IPS-20b (cell line): ENCODE measurements at regions not wholly inside any gene's neighbourhood (a gene's known extent, or its start where the extent isn't known, plus 50 kb on each side); places are given as distances from the start of the nearest gene placed in this dataset.
"Not testable (repeated sequence)": the region's sequence is repeated elsewhere in the genome, so short reads cannot be mapped to it uniquely, and the experiment has no call there.

ENCODE experiments used
- H3K27ac ChIP-seq: one replicate; pipeline ENCODE4 v1.5.1; 2013; ENCODE audit warnings: low read length
- H3K27me3 ChIP-seq: 2 replicates; pipeline ENCODE4 v1.6.1; 2013; ENCODE audit warnings: mild to moderate bottlenecking, low read length, inconsistent platforms; ENCODE audit not compliant: insufficient read depth
- H3K36me3 ChIP-seq: 2 replicates; pipeline ENCODE4 v1.6.1; 2013; ENCODE audit warnings: low read depth, mild to moderate bottlenecking, inconsistent platforms, low read length, moderate library complexity; ENCODE audit not compliant: insufficient read depth
- H3K4me1 ChIP-seq: 2 replicates; pipeline ENCODE4 v1.6.1; 2013; ENCODE audit warnings: mild to moderate bottlenecking, control low read depth, inconsistent platforms, low read length, moderate library complexity; ENCODE audit not compliant: insufficient read depth
- H3K4me3 ChIP-seq: 2 replicates; pipeline ENCODE4 v1.5.1; 2013; ENCODE audit warnings: mild to moderate bottlenecking, low read length, inconsistent platforms
- H3K9ac ChIP-seq: 2 replicates; pipeline ENCODE4 v1.6.1; 2013; ENCODE audit warnings: low read depth, mild to moderate bottlenecking, inconsistent platforms, low read length, moderate library complexity
- H3K9me3 ChIP-seq: 2 replicates; pipeline ENCODE4 v1.6.1; 2013; ENCODE audit warnings: mild to moderate bottlenecking, low read depth, low read length, inconsistent platforms; ENCODE audit not compliant: insufficient read depth

DNA sequence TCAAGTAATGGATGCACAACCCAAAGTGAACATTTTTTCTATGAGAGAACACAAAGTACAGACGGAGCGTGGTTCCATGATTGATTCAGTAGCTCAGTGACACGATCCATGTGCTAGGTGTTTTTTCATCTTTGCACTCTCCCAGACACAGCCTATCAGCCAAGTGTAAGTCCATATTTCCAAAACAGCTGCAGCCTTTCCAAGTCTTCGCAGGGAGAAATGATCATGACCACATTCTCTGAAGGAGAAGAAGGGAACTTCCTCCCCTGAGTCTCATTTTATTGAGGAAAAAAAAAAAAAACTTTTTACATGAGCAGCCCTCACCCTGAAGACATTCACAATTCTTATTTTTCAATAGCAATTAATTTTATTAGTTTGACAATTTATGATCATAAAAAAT lies 958.3 kb downstream of the LTN1 start:
- H3K27ac ChIP-seq, H3K27me3 ChIP-seq, H3K36me3 ChIP-seq, H3K4me1 ChIP-seq, H3K9ac ChIP-seq, H3K4me3 ChIP-seq: not testable (repeated sequence)
- H3K9me3 ChIP-seq: peaks cover 18% of the 10 kb centered on the region

DNA sequence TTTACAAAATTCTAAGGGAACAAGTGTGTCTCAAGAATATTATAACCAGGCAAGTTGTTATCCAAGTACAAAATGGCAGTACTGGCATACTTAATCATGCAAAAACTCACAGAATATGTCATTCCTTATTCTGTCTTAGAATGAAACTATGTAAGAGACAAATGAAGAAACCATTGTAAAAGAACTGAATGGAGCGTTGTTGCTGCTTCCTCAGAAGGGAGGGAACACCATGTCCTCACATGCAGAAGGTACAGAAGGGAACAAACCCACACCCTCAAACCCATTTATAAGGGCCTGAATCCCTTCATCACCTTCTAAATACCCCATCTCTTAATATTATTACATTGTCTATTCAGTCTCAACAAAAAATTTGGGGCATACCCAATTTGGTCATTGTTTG lies 960.0 kb downstream of the LTN1 start:
- not testable (repeated sequence) for H3K36me3 ChIP-seq, H3K4me1 ChIP-seq, H3K9ac ChIP-seq, H3K27ac ChIP-seq, H3K27me3 ChIP-seq, H3K4me3 ChIP-seq
- H3K9me3 ChIP-seq: peaks cover 22% of the 10 kb centered on the region

DNA sequence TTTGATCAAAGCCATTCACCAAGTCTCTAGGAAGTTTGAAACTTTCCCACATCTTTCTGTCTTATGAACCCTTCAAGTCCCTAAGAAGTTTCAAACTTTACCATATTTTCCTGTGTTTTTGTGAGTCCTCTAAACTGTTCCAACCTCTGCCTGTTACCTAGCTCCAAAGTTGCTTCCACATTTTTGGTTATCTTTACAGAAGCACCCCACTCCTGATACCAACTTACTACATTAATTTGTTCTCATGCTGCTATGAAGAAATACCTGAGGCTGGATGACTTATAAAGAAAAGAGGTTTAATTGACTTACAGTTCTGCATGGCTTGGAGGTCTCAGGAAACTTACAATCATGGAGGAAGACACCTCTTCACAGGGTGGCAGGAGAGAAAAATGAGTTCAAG lies 961.6 kb downstream of the LTN1 start:
- not testable (repeated sequence) for H3K36me3 ChIP-seq, H3K27ac ChIP-seq, H3K4me3 ChIP-seq, H3K4me1 ChIP-seq, H3K9ac ChIP-seq, H3K27me3 ChIP-seq
- H3K9me3 ChIP-seq: peaks cover 22% of the 10 kb centered on the region

DNA sequence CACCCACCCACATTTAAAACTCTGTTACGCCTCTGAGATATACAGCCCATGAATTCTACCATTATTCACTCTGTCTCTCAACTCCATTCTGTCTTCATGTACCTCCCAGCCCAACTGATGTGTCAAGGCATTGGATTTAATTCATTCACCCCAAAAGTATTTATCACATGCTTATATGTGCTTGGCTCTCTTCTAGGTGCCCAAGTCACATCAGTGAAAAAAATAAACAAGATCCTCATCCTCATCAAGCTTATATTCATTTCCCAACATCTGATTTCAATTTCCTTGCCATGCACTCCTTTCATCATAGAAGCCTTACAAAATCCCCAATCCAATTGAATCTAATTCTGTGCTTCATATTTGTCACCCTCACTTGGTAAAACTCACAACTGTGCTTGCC lies 967.6 kb downstream of the LTN1 start:
- H3K9me3 ChIP-seq: peaks cover 7% of the 10 kb centered on the region
- no peaks in the 10 kb centered on the region for H3K36me3 ChIP-seq
- H3K27me3 ChIP-seq: no peaks in the 10 kb centered on the region
- H3K4me3 ChIP-seq: no peak overlapping the region
- no peak overlapping the region for H3K27ac ChIP-seq
- no peak overlapping the region for H3K9ac ChIP-seq
- H3K4me1 ChIP-seq: no peaks in the 10 kb centered on the region

DNA sequence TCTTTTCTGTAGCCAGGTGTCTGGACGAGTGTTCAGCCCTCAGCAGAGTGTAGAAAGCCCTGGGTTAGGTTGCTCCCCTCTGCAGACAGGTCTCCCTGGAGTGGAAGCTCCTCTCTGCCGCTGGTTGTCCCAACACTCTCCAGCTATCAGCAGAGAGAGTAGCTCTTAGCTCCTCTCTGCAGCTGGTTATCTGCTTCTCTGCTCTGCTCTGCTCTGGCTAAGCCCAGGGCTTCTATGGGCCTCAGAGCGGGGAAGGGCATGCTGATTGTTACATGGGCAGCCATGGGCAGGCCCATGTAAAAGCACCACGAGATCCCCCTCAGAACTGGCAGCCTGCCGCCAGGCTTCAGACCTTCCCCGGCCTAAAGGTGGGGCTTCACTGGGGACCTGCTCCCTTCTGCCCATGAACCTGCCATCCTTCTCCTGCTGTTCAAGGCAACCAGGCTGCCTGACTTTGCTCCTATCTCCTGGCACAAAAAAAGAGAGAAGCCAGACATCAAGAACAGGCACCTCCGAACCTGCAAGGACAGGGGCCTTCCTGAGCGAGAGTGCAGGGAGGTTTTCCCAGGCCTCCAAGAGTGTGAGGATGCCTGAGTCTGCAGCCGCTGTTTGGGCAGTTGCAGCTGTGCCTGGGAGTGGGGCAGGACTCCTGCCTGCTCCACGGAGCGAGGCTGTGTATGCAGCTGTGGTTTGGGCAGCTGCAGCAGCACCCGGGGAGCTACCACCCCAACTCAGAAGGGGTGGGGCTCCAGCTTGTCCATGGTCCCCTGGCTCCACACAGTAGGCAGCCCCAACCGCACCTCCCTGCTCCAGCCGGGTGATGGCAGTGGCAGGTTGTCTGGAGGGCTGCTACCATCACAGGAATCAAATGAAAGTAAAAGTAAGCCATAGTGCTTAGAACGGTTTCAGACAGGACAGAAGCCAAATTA lies 973.7 kb downstream of the LTN1 start:
- no peaks in the 10 kb centered on the region for H3K36me3 ChIP-seq
- H3K4me3 ChIP-seq: no peak overlapping the region
- H3K9me3 ChIP-seq: no peaks in the 10 kb centered on the region
- no peaks in the 10 kb centered on the region for H3K27me3 ChIP-seq
- H3K9ac ChIP-seq: no peak overlapping the region
- H3K27ac ChIP-seq: no peak overlapping the region
- H3K4me1 ChIP-seq: no peaks in the 10 kb centered on the region

DNA sequence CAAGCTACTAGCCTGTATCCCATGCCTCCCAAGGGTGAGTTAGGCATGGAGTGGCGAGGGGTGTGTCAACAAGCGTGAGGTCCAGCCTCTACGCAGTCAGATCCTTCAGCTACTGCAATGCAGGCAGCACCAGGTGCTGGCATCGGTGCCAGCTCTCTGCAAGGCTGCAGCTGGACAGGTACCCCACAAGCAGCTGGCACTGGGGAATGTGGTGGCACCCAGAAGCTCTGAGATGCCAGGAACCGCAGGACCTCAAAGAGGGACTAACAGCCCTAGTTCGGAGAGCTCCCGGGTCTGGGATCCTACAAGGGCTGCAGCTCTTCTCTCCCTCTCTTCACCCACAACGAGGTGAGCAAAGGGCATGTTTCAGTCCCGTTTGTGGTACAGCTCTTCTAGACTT lies 974.5 kb downstream of the LTN1 start:
- H3K27ac ChIP-seq: no peak overlapping the region
- no peaks in the 10 kb centered on the region for H3K4me1 ChIP-seq
- H3K27me3 ChIP-seq: no peaks in the 10 kb centered on the region
- no peaks in the 10 kb centered on the region for H3K36me3 ChIP-seq
- no peak overlapping the region for H3K9ac ChIP-seq
- no peaks in the 10 kb centered on the region for H3K9me3 ChIP-seq
- H3K4me3 ChIP-seq: no peak overlapping the region

DNA sequence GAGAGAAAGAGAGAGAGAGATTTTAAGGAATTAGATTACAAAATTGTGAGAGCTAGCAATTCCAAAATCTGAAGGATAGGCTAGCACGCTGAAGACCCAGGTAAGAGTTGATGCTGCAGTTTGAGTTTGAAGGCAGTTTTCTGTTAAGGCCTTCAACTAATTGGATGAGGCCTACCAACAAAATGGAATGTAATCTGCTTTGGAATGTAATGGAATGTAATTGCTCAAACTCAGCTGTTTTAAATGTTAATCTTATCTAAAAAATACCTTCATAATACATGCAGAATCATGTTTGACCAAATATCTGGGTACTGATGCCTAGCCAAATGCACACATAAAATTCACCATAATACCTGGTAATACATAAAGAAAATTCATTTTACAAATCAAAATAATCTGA lies 976.1 kb downstream of the LTN1 start:
- no peak overlapping the region for H3K4me3 ChIP-seq
- no peak overlapping the region for H3K9ac ChIP-seq
- H3K27ac ChIP-seq: no peak overlapping the region
- no peaks in the 10 kb centered on the region for H3K36me3 ChIP-seq
- no peaks in the 10 kb centered on the region for H3K4me1 ChIP-seq
- no peaks in the 10 kb centered on the region for H3K9me3 ChIP-seq
- no peaks in the 10 kb centered on the region for H3K27me3 ChIP-seq

DNA sequence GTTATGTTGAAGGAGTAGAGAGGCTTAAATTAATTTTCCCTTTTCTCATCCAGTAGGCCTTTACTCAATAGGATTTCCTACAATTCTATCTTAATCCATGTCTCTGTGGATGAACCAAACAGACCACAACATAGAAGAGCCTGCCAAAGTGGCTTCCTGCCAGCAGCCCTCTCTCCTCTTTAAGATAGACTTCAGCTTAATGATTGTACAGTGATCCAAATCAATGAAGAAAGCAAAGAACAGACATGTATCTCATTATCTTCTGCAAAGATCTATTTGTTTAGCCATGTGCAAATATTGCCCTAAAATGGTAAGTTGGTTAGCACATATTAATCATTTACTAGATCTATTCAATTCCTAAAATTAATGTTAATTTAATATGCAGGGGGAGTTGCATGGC lies 979.6 kb downstream of the LTN1 start:
- not testable (repeated sequence) for H3K27me3 ChIP-seq, H3K27ac ChIP-seq, H3K36me3 ChIP-seq, H3K9ac ChIP-seq, H3K4me1 ChIP-seq, H3K9me3 ChIP-seq, H3K4me3 ChIP-seq

DNA sequence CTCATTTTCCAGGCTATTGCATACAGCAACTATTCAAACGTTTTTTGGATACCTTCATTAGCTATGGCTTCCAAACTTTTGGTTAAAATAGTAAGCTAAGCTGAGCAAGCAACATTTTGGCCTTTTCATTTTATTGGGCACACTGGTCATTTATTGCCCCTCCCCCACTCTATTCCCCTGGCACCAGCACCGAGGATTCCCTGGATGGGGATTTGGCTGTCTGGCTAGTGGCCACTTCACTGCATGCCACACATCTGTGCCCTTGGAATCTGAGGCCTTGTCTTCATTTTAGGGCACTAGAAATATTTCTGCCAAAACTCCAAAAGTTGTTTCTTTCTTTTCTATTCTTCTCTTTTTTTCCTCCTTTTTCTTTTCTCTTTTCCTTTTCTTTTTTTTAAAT lies 980.7 kb downstream of the LTN1 start:
- H3K27me3 ChIP-seq, H3K9ac ChIP-seq, H3K4me3 ChIP-seq, H3K9me3 ChIP-seq, H3K36me3 ChIP-seq, H3K4me1 ChIP-seq, H3K27ac ChIP-seq: not testable (repeated sequence)

DNA sequence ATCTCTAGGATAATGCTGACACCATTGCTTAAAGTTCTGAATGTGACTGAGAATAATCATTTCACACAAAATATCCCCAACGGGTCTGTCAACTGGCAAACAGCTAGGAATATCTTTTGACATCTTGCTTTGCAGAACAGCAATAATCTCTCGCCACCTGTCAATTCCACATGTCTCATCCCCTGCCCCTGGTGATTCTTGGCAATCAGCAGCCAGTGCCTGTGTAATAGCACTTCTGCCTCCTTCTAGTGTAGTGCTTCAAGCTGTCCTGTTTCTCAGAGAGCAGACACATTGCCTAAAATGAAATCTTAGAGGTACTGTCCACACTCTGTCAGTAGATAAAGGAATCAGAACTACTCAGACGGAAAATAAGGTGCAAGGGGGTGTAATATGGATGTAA lies 984.4 kb downstream of the LTN1 start:
- H3K36me3 ChIP-seq, H3K27me3 ChIP-seq, H3K4me3 ChIP-seq, H3K27ac ChIP-seq, H3K4me1 ChIP-seq, H3K9ac ChIP-seq, H3K9me3 ChIP-seq: not testable (repeated sequence)

DNA sequence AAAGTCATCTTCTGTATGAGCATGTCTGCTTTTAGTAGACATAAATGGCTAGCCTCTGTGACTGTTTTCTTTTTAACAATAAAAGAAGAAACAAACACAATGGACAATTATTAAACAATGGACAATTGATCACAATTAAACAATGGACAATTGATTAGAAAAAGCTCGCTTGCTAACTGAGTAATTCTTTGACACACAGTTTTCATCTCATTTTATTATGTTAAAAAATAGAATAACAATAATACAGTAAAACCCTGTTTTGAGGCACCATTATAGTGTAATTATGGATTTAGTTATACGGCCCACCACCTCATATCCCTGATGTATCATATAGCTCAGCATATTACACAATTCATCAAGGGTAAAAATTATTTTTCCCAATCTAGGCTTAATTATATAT lies 989.0 kb downstream of the LTN1 start:
- not testable (repeated sequence) for H3K4me3 ChIP-seq

DNA sequence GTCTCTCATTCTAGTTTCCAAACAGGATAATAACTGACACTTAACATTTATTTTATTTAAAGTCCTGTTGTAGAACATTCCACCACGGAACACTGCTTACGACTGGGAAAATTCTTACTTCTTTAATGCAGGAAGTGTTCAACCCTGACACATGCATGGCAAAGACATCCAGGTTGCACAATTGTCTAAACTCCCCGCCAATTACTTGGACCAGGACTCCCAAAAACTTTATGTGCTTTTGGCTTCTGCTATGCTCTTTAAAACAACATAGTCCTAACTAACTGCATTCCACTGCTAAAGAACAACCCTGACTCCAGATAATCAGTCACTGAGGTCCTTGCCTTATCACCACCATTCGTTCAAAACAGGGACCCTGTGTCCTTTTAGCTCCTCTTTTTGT lies 995.8 kb downstream of the LTN1 start:
- H3K27ac ChIP-seq: not testable (repeated sequence)

More for the DNA sequence above, 989.0 kb downstream of the LTN1 start:
- H3K27ac ChIP-seq, H3K9ac ChIP-seq, H3K36me3 ChIP-seq, H3K27me3 ChIP-seq, H3K4me1 ChIP-seq, H3K9me3 ChIP-seq: not testable (repeated sequence)

More for the DNA sequence above, 995.8 kb downstream of the LTN1 start:
- H3K4me1 ChIP-seq, H3K27me3 ChIP-seq, H3K4me3 ChIP-seq, H3K9ac ChIP-seq, H3K36me3 ChIP-seq, H3K9me3 ChIP-seq: not testable (repeated sequence)
